ENCODE measurements at regions not wholly inside any gene's neighbourhood (a gene's known extent, or its start where the extent isn't known, plus 50 kb on each side); places are given as distances from the start of the nearest gene placed in this dataset.

- in situ Hi-C loops (cut with MboI; ENCODE audit: low sequenced_read_pairs): no loop called here
Measured at GRCh38 chr12:124490584-124491305, 76.7 kb downstream of the NCOR2 start.

- in situ Hi-C loops (cut with MboI; ENCODE audit: low sequenced_read_pairs): no loop called here
Measured at GRCh38 chr12:124489915-124490583, 77.4 kb downstream of the NCOR2 start.

GRCh38 chr12:124489220-124489619, 78.2 kb downstream of the NCOR2 start:
- in situ Hi-C loops (cut with MboI; ENCODE audit: low sequenced_read_pairs): no loop called here

- in situ Hi-C loops (cut with MboI; ENCODE audit: low sequenced_read_pairs): no loop called here
Measured at GRCh38 chr12:124488520-124488919, 78.9 kb downstream of the NCOR2 start.

- in situ Hi-C loops (cut with MboI; ENCODE audit: low sequenced_read_pairs): no loop called here
Measured at GRCh38 chr12:124487834-124488165, 79.6 kb downstream of the NCOR2 start.

- in situ Hi-C loops (cut with MboI; ENCODE audit: low sequenced_read_pairs): no loop called here
Measured at GRCh38 chr12:124487066-124487833, 80.2 kb downstream of the NCOR2 start.

GRCh38 chr12:124486346-124486963, 81.0 kb downstream of the NCOR2 start:
- in situ Hi-C loops (cut with MboI; ENCODE audit: low sequenced_read_pairs): no loop called here

- in situ Hi-C loops (cut with MboI; ENCODE audit: low sequenced_read_pairs): no loop called here
Measured at GRCh38 chr12:124485371-124485770, 82.0 kb downstream of the NCOR2 start.

GRCh38 chr12:124484526-124484953, 82.9 kb downstream of the NCOR2 start:
- in situ Hi-C loops (cut with MboI; ENCODE audit: low sequenced_read_pairs): no loop called here

GRCh38 chr12:124484067-124484466, 83.3 kb downstream of the NCOR2 start:
- in situ Hi-C loops (cut with MboI; ENCODE audit: low sequenced_read_pairs): no loop called here

GRCh38 chr12:124482901-124483799, 84.3 kb downstream of the NCOR2 start:
- in situ Hi-C loops (cut with MboI; ENCODE audit: low sequenced_read_pairs): no loop called here

GRCh38 chr12:124482567-124482893, 84.9 kb downstream of the NCOR2 start:
- in situ Hi-C loops (cut with MboI; ENCODE audit: low sequenced_read_pairs): no loop called here

GRCh38 chr12:124481772-124482566, 85.4 kb downstream of the NCOR2 start:
- in situ Hi-C loops (cut with MboI; ENCODE audit: low sequenced_read_pairs): no loop called here

GRCh38 chr12:124481257-124481750, 86.1 kb downstream of the NCOR2 start:
- in situ Hi-C loops (cut with MboI; ENCODE audit: low sequenced_read_pairs): no loop called here

- in situ Hi-C loops (cut with MboI; ENCODE audit: low sequenced_read_pairs): no loop called here
Measured at GRCh38 chr12:124480469-124481256, 86.7 kb downstream of the NCOR2 start.

- in situ Hi-C loops (cut with MboI; ENCODE audit: low sequenced_read_pairs): no loop called here
Measured at GRCh38 chr12:124479680-124480468, 87.5 kb downstream of the NCOR2 start.

GRCh38 chr12:124478985-124479645, 88.3 kb downstream of the NCOR2 start:
- in situ Hi-C loops (cut with MboI; ENCODE audit: low sequenced_read_pairs): no loop called here
